Astrocyte (in vitro differentiated cells and primary cell): ENCODE measurements at regions not wholly inside any gene's neighbourhood (a gene's known extent, or its start where the extent isn't known, plus 50 kb on each side); places are given as distances from the start of the nearest gene placed in this dataset.
A peak's percentile ranks its signal among the peaks of the same experiment; 100 is the strongest.

Experiments
- DNase-seq: peaks from one replicate; pipeline ENCODE4 v3.0.0-alpha.2; 2010; ENCODE audit warnings: low read depth
- FAIRE-seq: peaks from 2 replicates; lab custom pipeline; 2011; peaks lifted over from hg19 to GRCh38; lab: Jason Lieb, UNC
- H2AFZ ChIP-seq: 2 replicates; pipeline ENCODE4 v1.6.0; 2012; ENCODE audit warnings: low read depth, low read length, inconsistent platforms
- H3K27ac ChIP-seq: 2 replicates; pipeline ENCODE4 v1.5.1; 2011; ENCODE audit warnings: low read depth, low read length, inconsistent platforms
- H3K27me3 ChIP-seq: 2 replicates; pipeline ENCODE4 v1.6.0; 2011; ENCODE audit warnings: low read length, inconsistent platforms; ENCODE audit not compliant: insufficient read depth
- H3K36me3 ChIP-seq: 2 replicates; pipeline ENCODE4 v1.5.1; 2011; ENCODE audit warnings: low read length, inconsistent platforms; ENCODE audit not compliant: insufficient read depth
- H3K4me1 ChIP-seq: 2 replicates; pipeline ENCODE4 v1.5.1; 2011; ENCODE audit warnings: low read length, inconsistent platforms; ENCODE audit not compliant: insufficient read depth
- H3K4me2 ChIP-seq: 2 replicates; pipeline ENCODE4 v1.6.0; 2012; ENCODE audit warnings: low read length, inconsistent platforms
- H3K4me3 ChIP-seq: 2 replicates; pipeline ENCODE4 v1.5.1; 2011; ENCODE audit warnings: low read depth, mild to moderate bottlenecking, low read length, inconsistent platforms; ENCODE audit not compliant: insufficient read depth
- H3K79me2 ChIP-seq: 2 replicates; pipeline ENCODE4 v1.6.0; 2012; ENCODE audit warnings: mild to moderate bottlenecking, low read length, inconsistent platforms; ENCODE audit not compliant: insufficient read depth
- H3K9ac ChIP-seq: 2 replicates; pipeline ENCODE4 v1.6.0; 2012; ENCODE audit warnings: mild to moderate bottlenecking, low read length, inconsistent platforms
- H3K9me3 ChIP-seq: 2 replicates; pipeline ENCODE4 v1.5.1; 2012; ENCODE audit warnings: low read depth, mild to moderate bottlenecking, low read length, inconsistent platforms; ENCODE audit not compliant: insufficient read depth
- H4K20me1 ChIP-seq: 2 replicates; pipeline ENCODE4 v1.6.0; 2012; ENCODE audit warnings: low read length, inconsistent platforms; ENCODE audit not compliant: insufficient read depth
- H3K27ac Mint-ChIP-seq: one replicate; pipeline ENCODE4 v1.8.0; 2021; ENCODE audit warnings: mild to moderate bottlenecking, mixed read lengths; ENCODE audit not compliant: unreplicated experiment
- H3K27me3 Mint-ChIP-seq: one replicate; pipeline ENCODE4 v1.8.0; 2021; ENCODE audit warnings: low read depth, mixed read lengths; ENCODE audit not compliant: unreplicated experiment
- H3K36me3 Mint-ChIP-seq: one replicate; pipeline ENCODE4 v1.8.0; 2021; ENCODE audit warnings: low read depth, mixed read lengths; ENCODE audit not compliant: unreplicated experiment
- H3K4me1 Mint-ChIP-seq: one replicate; pipeline ENCODE4 v1.8.0; 2021; ENCODE audit warnings: low read depth, mixed read lengths; ENCODE audit not compliant: unreplicated experiment
- H3K4me3 Mint-ChIP-seq: one replicate; pipeline ENCODE4 v1.8.0; 2021; ENCODE audit warnings: mild to moderate bottlenecking, moderate library complexity, mixed read lengths; ENCODE audit not compliant: unreplicated experiment
- H3K9me3 Mint-ChIP-seq: one replicate; pipeline ENCODE4 v1.8.0; 2021; ENCODE audit warnings: mild to moderate bottlenecking, mixed read lengths; ENCODE audit not compliant: unreplicated experiment
- CTCF ChIP-seq: IDR thresholded peaks from 2 replicates; pipeline ENCODE4 v1.5.1; 2011; ENCODE audit warnings: low read depth, mild to moderate bottlenecking, inconsistent platforms, low read length, moderate library complexity; ENCODE audit not compliant: insufficient read depth
- EZH2 ChIP-seq: IDR thresholded peaks from 2 replicates; pipeline ENCODE4 v1.6.1; 2012; ENCODE audit warnings: mild to moderate bottlenecking, low read length, inconsistent platforms; ENCODE audit not compliant: insufficient read depth

GRCh38 chr17:70804161-70804560 lies 634.8 kb downstream of the KCNJ2 start:
- no peak overlapping the region for H3K27ac Mint-ChIP-seq
- H3K9me3 Mint-ChIP-seq = peaks cover 5% of the 10 kb centered on the region
- TF ChIP-seq EZH2 = no peak
- no peak for TF ChIP-seq CTCF
- H3K4me3 ChIP-seq = no peak overlapping the region
- no peaks in the 10 kb centered on the region for H3K27me3 ChIP-seq
- H3K27ac ChIP-seq = no peak overlapping the region
- no peaks in the 10 kb centered on the region for H3K27me3 Mint-ChIP-seq
- FAIRE-seq (no peak), DNase-seq (peak; percentile 54)
- no peaks in the 10 kb centered on the region for H3K36me3 Mint-ChIP-seq
- H3K4me2 ChIP-seq = no peak overlapping the region
- H3K4me3 Mint-ChIP-seq = no peak overlapping the region
- H2AFZ ChIP-seq = no peak overlapping the region
- no peaks in the 10 kb centered on the region for H3K4me1 ChIP-seq
- no peaks in the 10 kb centered on the region for H3K4me1 Mint-ChIP-seq
- H3K9me3 ChIP-seq = no peaks in the 10 kb centered on the region
- no peaks in the 10 kb centered on the region for H3K36me3 ChIP-seq
- no peak overlapping the region for H3K9ac ChIP-seq
- no peaks in the 10 kb centered on the region for H4K20me1 ChIP-seq
- no peaks in the 10 kb centered on the region for H3K79me2 ChIP-seq

GRCh38 chr17:70808596-70808995 lies 639.3 kb downstream of the KCNJ2 start:
- H3K36me3 Mint-ChIP-seq = no peaks in the 10 kb centered on the region
- Histone ChIP-seq H3K4me2 (no peak overlapping the region), H3K79me2 (no peaks in the 10 kb centered on the region), H4K20me1 (no peaks in the 10 kb centered on the region), H3K27ac (no peak overlapping the region), H3K4me1 (no peaks in the 10 kb centered on the region), H3K27me3 (no peaks in the 10 kb centered on the region), H3K36me3 (no peaks in the 10 kb centered on the region), H3K9me3 (no peaks in the 10 kb centered on the region), H2AFZ (no peak overlapping the region), H3K4me3 (no peak overlapping the region), H3K9ac (no peak overlapping the region)
- DNase-seq = no peak
- no peak overlapping the region for H3K4me3 Mint-ChIP-seq
- no peaks in the 10 kb centered on the region for H3K4me1 Mint-ChIP-seq
- H3K27ac Mint-ChIP-seq = no peak overlapping the region
- TF ChIP-seq CTCF (peak; percentile 18), EZH2 (no peak)
- FAIRE-seq = peak; percentile 43
- H3K9me3 Mint-ChIP-seq = no peaks in the 10 kb centered on the region
- no peaks in the 10 kb centered on the region for H3K27me3 Mint-ChIP-seq

DNA sequence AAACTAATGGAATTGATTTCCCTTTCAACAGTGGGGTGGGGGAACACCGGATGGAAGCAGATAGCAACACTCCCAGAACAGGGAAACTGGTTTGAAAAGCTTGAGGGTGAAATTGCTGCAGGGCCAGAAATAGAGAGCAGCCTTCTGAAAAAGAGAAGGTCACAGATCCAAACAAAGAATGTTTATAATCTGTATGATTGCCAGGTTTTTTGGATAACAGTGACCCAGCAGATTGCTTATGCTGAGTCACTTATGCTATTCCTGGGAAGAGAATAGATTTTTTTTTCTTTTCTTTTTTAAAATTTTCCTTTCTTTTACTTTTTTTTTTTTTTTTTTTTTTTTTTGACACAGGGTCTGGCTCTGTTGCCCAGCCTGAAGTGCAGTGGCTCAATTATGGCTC lies 641.3 kb downstream of the KCNJ2 start:
- Mint-ChIP-seq H3K27ac (no peak overlapping the region), H3K36me3 (no peaks in the 10 kb centered on the region), H3K27me3 (no peaks in the 10 kb centered on the region), H3K4me3 (no peak overlapping the region), H3K9me3 (no peaks in the 10 kb centered on the region), H3K4me1 (no peaks in the 10 kb centered on the region)
- no peaks in the 10 kb centered on the region for H3K36me3 ChIP-seq
- no peaks in the 10 kb centered on the region for H4K20me1 ChIP-seq
- no peak for FAIRE-seq
- H3K27ac ChIP-seq = no peak overlapping the region
- TF ChIP-seq EZH2 (no peak), CTCF (no peak)
- peak; percentile 25 for DNase-seq
- H3K79me2 ChIP-seq = no peaks in the 10 kb centered on the region
- no peak overlapping the region for H3K9ac ChIP-seq
- no peaks in the 10 kb centered on the region for H3K4me1 ChIP-seq
- no peak overlapping the region for H2AFZ ChIP-seq
- H3K4me3 ChIP-seq = no peak overlapping the region
- no peaks in the 10 kb centered on the region for H3K9me3 ChIP-seq
- no peak overlapping the region for H3K4me2 ChIP-seq
- no peaks in the 10 kb centered on the region for H3K27me3 ChIP-seq
